Activated T-helper 1 cell treated with Interleukin-2 at 50 U/mL for 16 hours (primary cell): ENCODE measurements at regions not wholly inside any gene's neighbourhood (a gene's known extent, or its start where the extent isn't known, plus 50 kb on each side); places are given as distances from the start of the nearest gene placed in this dataset.
A peak's percentile ranks its signal among the peaks of the same experiment; 100 is the strongest.
"Not testable (repeated sequence)": the region's sequence is repeated elsewhere in the genome, so short reads cannot be mapped to it uniquely, and the experiment has no call there.

Source experiments
- DNase-seq: peaks from one replicate; pipeline ENCODE4 v3.0.0-alpha.2; 2020; ENCODE audit warnings: low read depth

GRCh38 chr1:192477630-192478029 is 97.9 kb upstream of the RGS1 start:
- no peak for DNase-seq

DNA sequence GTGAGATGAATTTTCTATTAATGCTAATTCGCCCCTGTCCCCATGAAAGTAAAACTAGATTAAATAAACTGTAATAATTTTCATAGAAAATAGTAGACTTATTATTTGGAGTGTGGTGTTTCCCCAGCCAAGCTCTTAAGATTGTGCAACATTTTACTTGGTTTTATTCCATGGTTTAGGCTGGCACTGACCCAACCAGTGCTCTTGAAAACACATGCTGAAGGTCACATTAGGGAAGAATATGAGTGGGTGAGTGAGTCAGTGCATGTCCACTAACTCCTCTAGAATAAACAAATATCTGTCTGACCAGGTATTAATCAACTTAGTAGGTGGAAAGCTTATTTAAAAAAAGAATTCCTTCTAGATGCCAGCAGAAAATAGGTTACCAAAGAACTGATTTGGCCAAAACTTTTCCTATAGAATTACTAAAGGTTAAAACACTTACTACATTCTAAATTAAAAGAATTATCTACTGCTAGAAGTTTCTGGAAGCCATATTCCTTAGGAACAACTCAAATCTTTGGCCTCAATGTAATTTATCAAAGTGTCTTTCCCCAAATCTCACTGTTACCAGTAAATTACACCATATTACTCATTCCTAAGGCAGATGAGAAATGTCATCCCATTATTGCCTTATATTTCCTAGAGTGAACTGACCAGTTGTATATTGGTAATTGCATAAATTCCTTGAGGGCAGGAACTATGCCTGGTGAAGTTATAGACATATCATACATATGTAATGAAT is 89.7 kb upstream of the RGS1 start:
- no peak for DNase-seq

DNA sequence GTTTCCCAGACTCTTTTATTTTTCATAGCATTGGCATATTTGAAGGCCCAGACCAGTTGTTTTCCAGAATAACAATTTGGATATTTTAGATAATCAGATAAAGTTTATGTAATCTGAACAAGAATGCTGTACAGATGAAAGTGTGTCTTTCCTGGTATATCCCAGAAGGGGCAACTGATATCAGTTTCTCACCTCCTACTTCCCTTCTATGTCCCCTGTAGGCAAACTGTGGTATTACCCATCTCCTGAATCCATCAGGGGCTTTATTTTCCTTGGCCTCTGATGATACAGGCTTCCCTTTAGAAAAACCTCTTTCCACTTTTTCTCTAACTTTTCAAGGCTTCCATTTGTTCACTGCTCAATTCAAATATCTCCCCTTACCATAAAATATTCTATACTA is 87.5 kb upstream of the RGS1 start:
- no peak for DNase-seq

- no peak for DNase-seq
Observed at GRCh38 chr1:192489047-192489446, 86.5 kb upstream of the RGS1 start.

GRCh38 chr1:192489748-192490147 is 85.8 kb upstream of the RGS1 start:
- no peak for DNase-seq

- no peak for DNase-seq
Observed at GRCh38 chr1:192491804-192492554, 83.6 kb upstream of the RGS1 start.

DNA sequence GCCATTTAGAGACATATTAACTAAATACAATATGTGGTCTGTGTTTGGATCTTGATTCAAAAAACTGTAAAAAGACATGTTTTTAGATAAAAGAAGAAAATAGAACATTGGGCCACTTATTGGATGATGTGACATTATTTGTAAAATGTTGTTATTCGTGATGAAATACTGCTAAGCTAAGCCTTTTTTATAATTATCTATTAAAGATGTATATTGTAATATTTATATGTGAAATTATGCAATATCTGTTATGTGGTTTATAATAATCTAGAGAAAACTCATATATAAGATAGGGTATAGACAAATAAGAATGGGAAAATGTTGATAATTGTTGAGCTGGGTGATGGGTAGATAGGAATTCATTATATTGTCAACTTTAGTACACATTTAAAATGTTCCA is 82.0 kb upstream of the RGS1 start:
- DNase-seq = no peak

GRCh38 chr1:192496369-192497056 is 79.1 kb upstream of the RGS1 start:
- DNase-seq = no peak

GRCh38 chr1:192497214-192497794 is 78.3 kb upstream of the RGS1 start:
- no peak for DNase-seq

DNA sequence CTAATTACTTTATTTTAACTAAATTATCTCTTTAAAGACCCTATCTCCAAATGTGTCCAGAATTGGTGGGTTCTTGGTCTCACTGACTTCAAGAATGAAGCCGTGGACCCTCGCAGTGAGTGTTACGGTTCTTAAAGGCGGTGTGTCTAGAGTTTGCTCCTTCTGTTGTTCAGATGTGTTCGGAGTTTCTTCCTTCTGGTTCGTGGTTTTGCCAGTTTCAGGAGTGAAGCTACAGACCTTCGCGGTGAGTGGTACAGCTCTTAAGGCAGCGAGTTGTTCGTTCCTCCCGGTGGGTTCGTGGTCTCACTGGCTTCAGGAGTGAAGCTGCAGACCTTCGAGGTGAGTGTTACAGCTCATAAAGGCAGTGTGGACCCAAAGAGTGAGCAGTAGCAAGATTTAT is 77.5 kb upstream of the RGS1 start:
- not testable (repeated sequence) for DNase-seq

GRCh38 chr1:192499061-192499581 is 76.5 kb upstream of the RGS1 start:
- not testable (repeated sequence) for DNase-seq

GRCh38 chr1:192500541-192500940 is 75.0 kb upstream of the RGS1 start:
- DNase-seq = not testable (repeated sequence)

- no peak for DNase-seq
Observed at GRCh38 chr1:192506741-192507155, 68.8 kb upstream of the RGS1 start.

- no peak for DNase-seq
Observed at GRCh38 chr1:192512426-192513162, 63.0 kb upstream of the RGS1 start.

DNA sequence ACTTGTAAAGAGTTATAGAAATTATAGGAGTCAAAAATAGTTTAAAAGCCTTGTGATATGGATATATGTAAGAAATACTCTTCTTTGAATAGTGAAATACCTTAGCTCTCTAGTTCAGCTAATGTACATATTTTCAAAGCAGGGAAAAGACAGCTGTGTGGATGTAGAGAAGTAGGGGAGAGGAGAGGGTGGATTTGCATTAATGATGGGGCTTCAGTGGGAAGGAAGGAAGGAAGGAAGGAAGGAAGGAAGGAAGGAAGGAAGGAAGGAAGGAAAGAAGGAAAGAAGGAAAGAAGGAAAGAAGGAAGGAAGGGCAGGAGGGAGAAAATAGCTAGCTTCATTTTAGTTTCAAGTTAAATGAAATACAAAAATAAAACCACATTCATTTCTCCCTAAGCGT is 62.4 kb upstream of the RGS1 start:
- DNase-seq = no peak

- no peak for DNase-seq
Observed at GRCh38 chr1:192513697-192514096, 61.9 kb upstream of the RGS1 start.

- DNase-seq = peak; percentile 29
Observed at GRCh38 chr1:192516776-192517297, 58.7 kb upstream of the RGS1 start.

- DNase-seq = not testable (repeated sequence)
Observed at GRCh38 chr1:192517716-192518355, 57.7 kb upstream of the RGS1 start.

- no peak for DNase-seq
Observed at GRCh38 chr1:192518700-192519099, 56.9 kb upstream of the RGS1 start.

- DNase-seq = no peak
Observed at GRCh38 chr1:192521734-192522133, 53.8 kb upstream of the RGS1 start.

DNA sequence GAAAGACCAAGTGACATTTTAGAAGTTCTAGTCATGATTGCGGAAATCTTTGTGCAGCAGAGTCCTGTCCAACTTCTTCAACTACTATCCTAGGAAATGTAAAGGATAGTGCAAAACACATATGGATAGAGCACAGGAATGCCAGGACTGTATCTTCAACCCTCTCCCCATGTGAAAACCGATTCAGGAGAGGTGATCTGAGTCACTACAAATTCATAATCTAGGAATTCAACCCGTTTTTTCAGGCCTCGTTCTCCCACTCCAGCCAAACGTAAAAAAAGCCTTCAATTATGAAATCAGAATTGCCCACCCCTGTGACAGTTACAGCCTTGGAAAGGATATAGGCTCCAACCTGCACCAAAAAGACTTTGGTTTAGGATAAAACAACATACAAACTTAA is 52.9 kb upstream of the RGS1 start:
- no peak for DNase-seq
